ENCODE measurements at regions not wholly inside any gene's neighbourhood (a gene's known extent, or its start where the extent isn't known, plus 50 kb on each side); places are given as distances from the start of the nearest gene placed in this dataset.

- BruUV-seq (replicated peaks): no TSS peak
- Histone ChIP-seq H3K4me1 (ENCODE audit: insufficient read depth, low read length) (no peaks in the 10 kb centered on the region), H2AFZ (ENCODE audit: low read length) (no peak overlapping the region), H3K79me2 (ENCODE audit: insufficient read depth, low read length) (no peaks in the 10 kb centered on the region), H3K4me2 (ENCODE audit: low read depth, low read length) (no peak overlapping the region), H3K27ac (ENCODE audit: extremely low read length, insufficient read depth, low read length) (no peak overlapping the region), H4K20me1 (ENCODE audit: insufficient read depth, low read length) (no peaks in the 10 kb centered on the region), H3K36me3 (replicated peaks in 1 of 2; ENCODE audit: control insufficient read depth in 1 of 2, insufficient read depth in 2 of 2, low read length in 2 of 2) (no peaks in the 10 kb centered on the region), H3K4me3 (replicated peaks in 1 of 3; ENCODE audit: insufficient read depth in 1 of 3, low read depth in 2 of 3, low read length in 3 of 3) (no peak overlapping the region), H3K9ac (ENCODE audit: insufficient read depth, low read depth, low read length) (no peak overlapping the region), H3K9me3 (ENCODE audit: low read length) (no peaks in the 10 kb centered on the region), H3K27me3 (ENCODE audit: control insufficient read depth in 1 of 2, insufficient read depth in 2 of 2, low read length in 2 of 2) (no peaks in the 10 kb centered on the region)
- TF ChIP-seq ZNF792 (CRISPR knock-in tag; IDR thresholded peaks at IDR 0.05) (no peak), PRDM15 (CRISPR knock-in tag; IDR thresholded peaks at IDR 0.05) (no peak), HMGXB4 (CRISPR knock-in tag; IDR thresholded peaks at IDR 0.05; ENCODE audit: borderline replicate concordance in 1 of 2, low read depth in 1 of 2) (no peak), KAT7 (CRISPR knock-in tag; IDR thresholded peaks at IDR 0.05; ENCODE audit: borderline replicate concordance) (no peak)
- WGBS (ENCODE audit: low lambda C conversion rate): 2% methylated on average over 3 of the region's 4 CpGs
- ATAC-seq: no peak
- POLR2A ChIA-PET: no interaction called here
- DNase-seq (ENCODE audit: low spot score): no peak
- intact Hi-C loops (cut with micrococcal nuclease; ENCODE audit: unreplicated experiment): no loop called here
- no peak for FAIRE-seq
- CTCF ChIA-PET (ENCODE audit: low intra/inter-chr PET ratio, low total read pairs): no interaction called here
- in situ Hi-C loops (cut with HindIII; ENCODE audit: extremely low pct_ligation_motif_present, low pct_unique_long_range_greater_than_20kb): no loop called here
Measured at GRCh38 chrX:87045352-87045751, 472.2 kb upstream of the KLHL4 start.

All from HepG2 (cell line).